Peyer's patch (tissue), 4 donors: ENCODE measurements at regions not wholly inside any gene's neighbourhood (a gene's known extent, or its start where the extent isn't known, plus 50 kb on each side); places are given as distances from the start of the nearest gene placed in this dataset.
"Not testable (repeated sequence)": the region's sequence is repeated elsewhere in the genome, so short reads cannot be mapped to it uniquely, and the experiment has no call there.

Experiments used
- DNase-seq, 3 donors: peaks; one replicate each; pipeline ENCODE4 v3.0.0-alpha.2; 2017 to 2019
- H3K27ac ChIP-seq, 4 donors: fragments of 200-600 bp; sonication (generic); one replicate each; pipeline ENCODE4 v1.5.1; 2016 to 2019
- H3K27me3 ChIP-seq, 2 donors: fragments of 200-600 bp; sonication (generic); one replicate each; pipeline ENCODE4 v1.5.1; 2019
- H3K36me3 ChIP-seq, 3 donors: fragments of 200-600 bp; sonication (generic); one replicate each; pipeline ENCODE4 v1.5.1; 2016 to 2019
- H3K4me1 ChIP-seq, 4 donors: fragments of 200-600 bp; sonication (generic); one replicate each; pipeline ENCODE4 v1.5.1; 2016 to 2019
- H3K4me3 ChIP-seq, 4 donors: fragments of 200-600 bp; sonication (generic); 1 replicate in 3 of 4; 2 replicates in 1 of 4; pipeline ENCODE4 v1.5.1; 2016 to 2019; ENCODE audit warnings: mild to moderate bottlenecking in 1 of 4
- H3K9me3 ChIP-seq, 4 donors: fragments of 200-600 bp; sonication (generic); one replicate each; pipeline ENCODE4 v1.5.1; 2016 to 2019; ENCODE audit warnings: mild to moderate bottlenecking in 1 of 4
- POLR2A ChIP-seq, 2 donors: fragments of 450-650 bp; IDR thresholded peaks; one replicate each; pipeline ENCODE4 v1.5.1; 2017; ENCODE audit warnings: antibody characterized with exemption in 2 of 2, mild to moderate bottlenecking in 2 of 2, moderate library complexity in 2 of 2
- TF ChIP-seq, protein P1 (sequence below), 6 experiments: fragments of 450-650 bp in 4 of 6; fragments of 200-600 bp in 2 of 6; sonication (generic) in 1 of 6; IDR thresholded peaks; one replicate each; pipeline ENCODE4 v1.5.1; 2017 to 2019; ENCODE audit warnings: antibody characterized with exemption in 6 of 6, mild to moderate bottlenecking in 3 of 6, moderate library complexity in 1 of 6

GRCh38 chr4:43586813-43587212 lies 694.3 kb downstream of the GRXCR1 start:
- no peaks in the 10 kb centered on the region for H3K36me3 ChIP-seq
- TF ChIP-seq POLR2A (IDR thresholded peaks at IDR 0.05) = no peak
- TF ChIP-seq, protein P1, sequence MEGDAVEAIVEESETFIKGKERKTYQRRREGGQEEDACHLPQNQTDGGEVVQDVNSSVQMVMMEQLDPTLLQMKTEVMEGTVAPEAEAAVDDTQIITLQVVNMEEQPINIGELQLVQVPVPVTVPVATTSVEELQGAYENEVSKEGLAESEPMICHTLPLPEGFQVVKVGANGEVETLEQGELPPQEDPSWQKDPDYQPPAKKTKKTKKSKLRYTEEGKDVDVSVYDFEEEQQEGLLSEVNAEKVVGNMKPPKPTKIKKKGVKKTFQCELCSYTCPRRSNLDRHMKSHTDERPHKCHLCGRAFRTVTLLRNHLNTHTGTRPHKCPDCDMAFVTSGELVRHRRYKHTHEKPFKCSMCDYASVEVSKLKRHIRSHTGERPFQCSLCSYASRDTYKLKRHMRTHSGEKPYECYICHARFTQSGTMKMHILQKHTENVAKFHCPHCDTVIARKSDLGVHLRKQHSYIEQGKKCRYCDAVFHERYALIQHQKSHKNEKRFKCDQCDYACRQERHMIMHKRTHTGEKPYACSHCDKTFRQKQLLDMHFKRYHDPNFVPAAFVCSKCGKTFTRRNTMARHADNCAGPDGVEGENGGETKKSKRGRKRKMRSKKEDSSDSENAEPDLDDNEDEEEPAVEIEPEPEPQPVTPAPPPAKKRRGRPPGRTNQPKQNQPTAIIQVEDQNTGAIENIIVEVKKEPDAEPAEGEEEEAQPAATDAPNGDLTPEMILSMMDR (IDR thresholded peaks at IDR 0.05) = no peak
- no peaks in the 10 kb centered on the region for H3K4me1 ChIP-seq
- H3K9me3 ChIP-seq = peaks cover 0 to 7% (median 0%) of the 10 kb centered on the region in 4 donors
- H3K27me3 ChIP-seq = no peaks in the 10 kb centered on the region
- H3K4me3 ChIP-seq = no peak overlapping the region
- no peak overlapping the region for H3K27ac ChIP-seq
- no peak for DNase-seq

DNA sequence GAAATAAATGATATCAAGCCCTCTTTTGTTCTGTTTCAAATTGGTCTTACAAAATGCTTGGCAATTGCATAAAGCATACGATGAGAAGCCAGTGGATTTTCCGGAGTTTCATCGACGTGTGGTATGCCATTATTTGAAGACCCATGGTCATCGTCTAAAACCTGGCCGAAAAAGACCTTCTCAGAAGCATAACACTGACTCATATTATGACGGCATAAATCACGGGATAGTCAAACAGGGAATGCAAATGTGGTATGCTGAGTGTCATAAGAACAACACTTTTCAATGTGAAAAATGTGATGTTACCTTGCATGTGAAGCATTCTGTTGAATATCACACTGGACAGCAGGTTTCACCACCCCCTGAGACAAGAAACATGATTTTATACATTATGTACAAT lies 695.2 kb downstream of the GRXCR1 start:
- Histone ChIP-seq H3K4me1 (no peaks in the 10 kb centered on the region), H3K27me3 (no peaks in the 10 kb centered on the region), H3K36me3 (no peaks in the 10 kb centered on the region), H3K9me3 (peaks cover 0 to 7% (median 0%) of the 10 kb centered on the region in 4 donors), H3K27ac (no peak overlapping the region), H3K4me3 (no peak overlapping the region)
- TF ChIP-seq, protein P1 (IDR thresholded peaks at IDR 0.05) = no peak
- TF ChIP-seq POLR2A (IDR thresholded peaks at IDR 0.05) = no peak
- DNase-seq = no peak

- Histone ChIP-seq H3K9me3 (no peaks in the 10 kb centered on the region), H3K4me1 (no peaks in the 10 kb centered on the region), H3K27ac (no peak overlapping the region), H3K4me3 (no peak overlapping the region), H3K36me3 (no peaks in the 10 kb centered on the region), H3K27me3 (no peaks in the 10 kb centered on the region)
- no peak for DNase-seq
- no peak for TF ChIP-seq POLR2A (IDR thresholded peaks at IDR 0.05)
- TF ChIP-seq, protein P1 (IDR thresholded peaks at IDR 0.05) = no peak
These were observed 714.9 kb downstream of the GRXCR1 start for GRCh38 chr4:43607400-43607799.

DNA sequence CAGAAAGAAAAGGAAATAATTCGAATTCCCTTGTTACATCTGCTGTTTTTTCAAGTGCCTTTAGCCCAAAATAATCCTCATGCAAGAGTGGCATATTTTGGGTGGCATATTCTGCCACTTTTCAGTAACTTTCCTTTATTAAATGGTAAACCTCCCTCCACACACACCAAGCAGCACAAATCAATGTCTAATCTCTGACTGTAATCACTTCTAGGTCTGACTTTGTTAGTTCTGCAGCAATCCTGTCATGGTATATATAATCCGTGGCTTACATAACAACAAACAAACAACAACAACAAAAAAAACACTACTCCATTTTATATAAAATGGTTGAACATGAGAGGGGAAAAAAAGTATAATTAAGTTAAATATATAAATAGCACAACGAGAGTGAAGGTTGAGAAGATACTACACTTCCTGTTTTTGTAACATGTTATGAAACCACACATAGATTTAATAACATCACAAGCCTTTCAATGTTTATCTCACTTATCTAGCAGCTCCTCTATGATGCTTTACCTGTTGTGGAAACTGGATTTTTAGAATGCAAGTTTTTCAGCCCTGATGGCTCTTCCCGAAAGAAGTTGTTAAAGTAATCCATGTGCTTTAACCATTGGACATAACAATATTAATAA lies 715.4 kb downstream of the GRXCR1 start:
- no peak overlapping the region for H3K4me3 ChIP-seq
- H3K36me3 ChIP-seq = no peaks in the 10 kb centered on the region
- no peaks in the 10 kb centered on the region for H3K27me3 ChIP-seq
- TF ChIP-seq, protein P1 (IDR thresholded peaks at IDR 0.05) = no peak
- no peak for TF ChIP-seq POLR2A (IDR thresholded peaks at IDR 0.05)
- no peak for DNase-seq
- no peak overlapping the region for H3K27ac ChIP-seq
- no peaks in the 10 kb centered on the region for H3K4me1 ChIP-seq
- no peaks in the 10 kb centered on the region for H3K9me3 ChIP-seq

- Histone ChIP-seq H3K27me3 (no peaks in the 10 kb centered on the region), H3K4me3 (no peak overlapping the region), H3K9me3 (peaks cover 0 to 3% (median 0%) of the 10 kb centered on the region in 4 donors), H3K27ac (no peak overlapping the region), H3K36me3 (no peaks in the 10 kb centered on the region), H3K4me1 (no peaks in the 10 kb centered on the region)
- no peak for TF ChIP-seq POLR2A (IDR thresholded peaks at IDR 0.05)
- TF ChIP-seq, protein P1 (IDR thresholded peaks at IDR 0.05) = no peak
- DNase-seq = no peak
These were observed 726.7 kb downstream of the GRXCR1 start for GRCh38 chr4:43619219-43619618.

DNA sequence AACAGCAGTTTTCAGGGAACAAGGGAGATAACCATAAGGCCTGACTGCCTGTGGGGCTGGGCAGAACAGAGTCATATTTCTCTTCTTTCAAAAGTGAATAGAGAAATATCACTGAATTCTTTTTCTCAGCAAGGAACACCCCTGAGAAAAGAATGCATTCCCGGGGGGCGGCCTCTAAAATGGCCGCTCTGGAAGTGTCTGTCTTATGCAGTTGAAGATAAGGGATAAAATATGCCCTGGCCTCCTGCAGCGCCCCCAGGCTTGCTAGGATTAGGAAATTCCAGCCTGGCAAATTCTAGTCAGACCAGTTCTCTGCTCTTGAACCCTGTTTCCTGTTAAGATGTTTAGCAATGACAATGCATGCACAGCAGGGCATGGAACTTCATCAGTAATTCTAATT lies 745.4 kb downstream of the GRXCR1 start:
- DNase-seq, H3K27me3 ChIP-seq, H3K4me1 ChIP-seq, H3K36me3 ChIP-seq, H3K4me3 ChIP-seq, H3K27ac ChIP-seq: not testable (repeated sequence)
- H3K9me3 ChIP-seq = peaks cover 0 to 14% (median 0%) of the 10 kb centered on the region in 4 donors
